B cell (primary cell): ENCODE measurements at regions not wholly inside any gene's neighbourhood (a gene's known extent, or its start where the extent isn't known, plus 50 kb on each side); places are given as distances from the start of the nearest gene placed in this dataset.

Experiments used
- ATAC-seq: fragments of 200-7000 bp; cut with Tn5 transposase; one replicate; pipeline ENCODE4 v1.10.0; 2021; ENCODE audit warnings: low read depth, mild to moderate bottlenecking, moderate number of reproducible peaks, moderate library complexity
- CTCF ChIA-PET: fragments of 350-600 bp; sonication (Branson Sonifier 250); formaldehyde crosslinking; loops from one replicate; lab custom pipeline; 2021; ENCODE audit warnings: antibody characterized with exemption, inconsistent platforms; lab: Charles Lee
- POLR2A ChIA-PET: fragments of 350-600 bp; sonication (Branson Sonifier 250); formaldehyde crosslinking; loops from one replicate; lab custom pipeline; 2021; ENCODE audit warnings: antibody characterized with exemption; lab: Charles Lee
- DNase-seq: peaks from one replicate; pipeline ENCODE4 v3.0.0; 2013
- H2AFZ ChIP-seq: 2 replicates; pipeline ENCODE4 v1.6.1; 2012; ENCODE audit warnings: mild to moderate bottlenecking, low read depth, low read length; ENCODE audit not compliant: insufficient read depth, poor library complexity, severe bottlenecking
- H3K27ac ChIP-seq, 2 donors: 1 replicate in 1 of 2; 2 replicates in 1 of 2; pipeline ENCODE4 v1.5.1; 2012 to 2013; ENCODE audit warnings: low read length in 2 of 2, mild to moderate bottlenecking in 2 of 2, moderate library complexity in 1 of 2
- H3K27me3 ChIP-seq, 4 experiments: fragments of 200-600 bp in 1 of 4; sonication (generic) in 1 of 4; replicated peaks in 1 of 4; 1 replicate in 2 of 4; 2 replicates in 2 of 4; pipeline versions ENCODE4 v1.6.1 to v1.7.0; 2013 to 2016; ENCODE audit warnings: low read length in 3 of 4, mild to moderate bottlenecking in 2 of 4, mixed read lengths in 1 of 4, moderate library complexity in 1 of 4; ENCODE audit not compliant: insufficient read depth in 4 of 4, control insufficient read depth in 3 of 4; ENCODE audit errors: control extremely low read depth in 1 of 4
- H3K36me3 ChIP-seq, 2 experiments: replicated peaks in 1 of 2; 1 replicate in 1 of 2; 2 replicates in 1 of 2; pipeline versions ENCODE4 v1.6.1 to v1.7.1; 2013; ENCODE audit warnings: low read length in 1 of 2; ENCODE audit not compliant: insufficient read depth in 2 of 2, control insufficient read depth in 1 of 2; ENCODE audit errors: control extremely low read depth in 1 of 2, extremely low read depth in 1 of 2
- H3K4me1 ChIP-seq, 2 donors: fragments of 200-600 bp in 1 of 2; sonication (generic) in 1 of 2; 1 replicate in 1 of 2; 2 replicates in 1 of 2; pipeline versions ENCODE4 v1.5.1 to v1.6.1; 2013 to 2017; ENCODE audit warnings: low read length in 2 of 2; ENCODE audit not compliant: control insufficient read depth in 2 of 2, insufficient read depth in 2 of 2
- H3K4me2 ChIP-seq: replicated peaks from 2 replicates; pipeline ENCODE3; 2012; ENCODE audit warnings: mild to moderate bottlenecking, low read depth, low read length; ENCODE audit not compliant: poor library complexity, severe bottlenecking
- H3K4me3 ChIP-seq, 5 experiments: fragments of 200-600 bp in 1 of 5; sonication (generic) in 1 of 5; 1 replicate in 3 of 5; 2 replicates in 2 of 5; pipeline versions ENCODE4 v1.5.1 to v1.7.0; 2011 to 2016; ENCODE audit warnings: low read length in 4 of 5, mild to moderate bottlenecking in 4 of 5, low read depth in 2 of 5, control low read depth in 1 of 5, moderate library complexity in 1 of 5; ENCODE audit not compliant: insufficient read depth in 1 of 5; ENCODE audit errors: control extremely low read depth in 1 of 5, extremely low read depth in 1 of 5
- H3K79me2 ChIP-seq: fragments of 200-600 bp; sonication (generic); one replicate; pipeline ENCODE4 v1.6.0; 2016; ENCODE audit warnings: low read length; ENCODE audit not compliant: control insufficient read depth, insufficient read depth
- H3K9ac ChIP-seq: fragments of 200-600 bp; sonication (generic); 2 replicates; pipeline ENCODE4 v1.6.1; 2017; ENCODE audit warnings: mild to moderate bottlenecking, low read length, moderate library complexity
- H3K9me3 ChIP-seq, 3 donors: one replicate each; pipeline versions ENCODE4 v1.6.1 to v1.7.1; 2013; ENCODE audit warnings: low read length in 2 of 3; ENCODE audit not compliant: control insufficient read depth in 2 of 3, insufficient read depth in 1 of 3; ENCODE audit errors: control extremely low read depth in 1 of 3
- H4K20me1 ChIP-seq: 2 replicates; pipeline ENCODE4 v1.6.0; 2012; ENCODE audit warnings: mild to moderate bottlenecking, low read length; ENCODE audit not compliant: insufficient read depth, control insufficient read depth, poor library complexity, severe bottlenecking
- H3K27ac Mint-ChIP-seq: one replicate; pipeline ENCODE4 v1.8.0; 2021; ENCODE audit warnings: mixed read lengths
- H3K27me3 Mint-ChIP-seq: one replicate; pipeline ENCODE4 v1.8.0; 2021; ENCODE audit warnings: mixed read lengths
- H3K4me1 Mint-ChIP-seq: one replicate; pipeline ENCODE4 v1.8.0; 2021; ENCODE audit warnings: mixed read lengths
- H3K4me3 Mint-ChIP-seq: one replicate; pipeline ENCODE4 v1.8.0; 2021; ENCODE audit warnings: mixed read lengths
- H3K9me3 Mint-ChIP-seq: one replicate; pipeline ENCODE4 v1.8.0; 2022; ENCODE audit warnings: mixed read lengths; ENCODE audit not compliant: insufficient read depth
- CTCF ChIP-seq: fragments of 200-600 bp; IDR thresholded peaks from one replicate; pipeline ENCODE4 v1.8.0; 2022; ENCODE audit warnings: antibody characterized with exemption, mild to moderate bottlenecking
- EZH2 ChIP-seq: IDR thresholded peaks from 2 replicates; pipeline ENCODE4 v1.6.1; 2012; ENCODE audit warnings: borderline replicate concordance, low read depth, mild to moderate bottlenecking, moderate library complexity, low read length; ENCODE audit not compliant: insufficient read depth, poor library complexity, severe bottlenecking
- WGBS: methylation state at CpG from one replicate; pipeline ENCODE4 v1.1.5; 2013; ENCODE audit warnings: missing lambda C conversion rate; ENCODE audit not compliant: insufficient coverage; 5-methylcytosine and 5-hydroxymethylcytosine counted together
- intact Hi-C: fragments of 100-400 bp; cut with micrococcal nuclease; formaldehyde crosslinking; loops from one replicate; pipeline ENCODE4 v1.10.0; 2022

GRCh38 chr16:11494029-11494428, 92.7 kb downstream of the LITAF start:
- no peak overlapping the region for H3K27ac ChIP-seq
- POLR2A ChIA-PET = interaction anchor here (0.6 kb wide), 1 partner anchor 8 kb away, joined by 4 read pairs; no protein-coding TSS in a partner anchor
- H3K4me1 ChIP-seq = peaks cover 12 to 27% of the 10 kb centered on the region in 2 donors
- no peak overlapping the region for H3K27ac Mint-ChIP-seq
- H3K4me3 Mint-ChIP-seq = no peak overlapping the region
- TF ChIP-seq EZH2 = no peak
- no peak for TF ChIP-seq CTCF
- H4K20me1 ChIP-seq = no peaks in the 10 kb centered on the region
- intact Hi-C loops = no loop called here
- H3K4me1 Mint-ChIP-seq = peaks cover 23% of the 10 kb centered on the region
- no peak for DNase-seq
- H3K27me3 ChIP-seq = no peaks in the 10 kb centered on the region
- no CpG with 5 or more reads among the region's 17 CpGs for WGBS
- no peak overlapping the region for H3K4me2 ChIP-seq
- no peak overlapping the region for H3K9ac ChIP-seq
- no peaks in the 10 kb centered on the region for H3K79me2 ChIP-seq
- peaks cover 5% of the 10 kb centered on the region for H3K9me3 Mint-ChIP-seq
- no peaks in the 10 kb centered on the region for H3K27me3 Mint-ChIP-seq
- CTCF ChIA-PET = no interaction called here
- no peak for ATAC-seq
- peaks cover 0 to 19% (median 4%) of the 10 kb centered on the region in 3 donors for H3K9me3 ChIP-seq
- no peak overlapping the region for H2AFZ ChIP-seq
- no peak overlapping the region for H3K4me3 ChIP-seq
- H3K36me3 ChIP-seq = no peaks in the 10 kb centered on the region

- no peak overlapping the region for H3K27ac Mint-ChIP-seq
- H3K27me3 ChIP-seq = no peaks in the 10 kb centered on the region
- no peaks in the 10 kb centered on the region for H3K27me3 Mint-ChIP-seq
- peaks cover 0 to 19% (median 4%) of the 10 kb centered on the region in 3 donors for H3K9me3 ChIP-seq
- H2AFZ ChIP-seq = no peak overlapping the region
- no peak overlapping the region for H3K27ac ChIP-seq
- H3K79me2 ChIP-seq = no peaks in the 10 kb centered on the region
- intact Hi-C loops = no loop called here
- TF ChIP-seq CTCF (no peak), EZH2 (no peak)
- H3K4me3 ChIP-seq = no peak overlapping the region
- WGBS = 95% methylated on average over 11 of the region's 12 CpGs
- ATAC-seq = no peak
- ChIA-PET POLR2A (interaction anchor here (0.6 kb wide), 1 partner anchor 8 kb away, joined by 4 read pairs; no protein-coding TSS in a partner anchor), CTCF (no interaction called here)
- no peaks in the 10 kb centered on the region for H4K20me1 ChIP-seq
- H3K4me1 ChIP-seq = peaks cover 12 to 30% of the 10 kb centered on the region in 2 donors
- H3K9ac ChIP-seq = no peak overlapping the region
- no peaks in the 10 kb centered on the region for H3K36me3 ChIP-seq
- no peak overlapping the region for H3K4me2 ChIP-seq
- H3K4me1 Mint-ChIP-seq = peaks cover 23% of the 10 kb centered on the region
- DNase-seq = no peak
- H3K4me3 Mint-ChIP-seq = no peak overlapping the region
- H3K9me3 Mint-ChIP-seq = peaks cover 5% of the 10 kb centered on the region
These were observed 92.3 kb downstream of the LITAF start for GRCh38 chr16:11494433-11494832.
